ENCODE measurements at regions not wholly inside any gene's neighbourhood (a gene's known extent, or its start where the extent isn't known, plus 50 kb on each side); places are given as distances from the start of the nearest gene placed in this dataset.
"Not testable (repeated sequence)": the region's sequence is repeated elsewhere in the genome, so short reads cannot be mapped to it uniquely, and the experiment has no call there.

DNA sequence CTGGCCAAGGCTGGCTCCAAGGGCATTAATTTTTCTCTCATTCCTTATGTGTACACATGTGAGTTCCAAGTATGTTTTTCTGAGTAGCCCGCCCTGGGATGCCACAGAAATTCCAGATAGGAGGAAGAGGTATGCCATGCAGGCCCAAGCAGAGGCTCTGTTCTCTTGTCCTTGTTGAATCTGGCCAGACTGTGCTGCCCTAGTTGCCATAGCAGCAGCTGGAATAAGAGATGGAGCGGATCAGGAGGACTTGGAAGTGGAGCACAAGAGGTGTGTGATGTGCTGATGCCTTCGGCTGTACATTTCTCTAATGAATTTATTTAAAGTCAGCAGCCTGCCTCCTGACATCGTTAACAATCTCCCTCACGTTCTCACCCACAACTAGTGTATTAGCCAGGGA is 235.6 kb upstream of the RPS23 start:
- no peak for DNase-seq (ENCODE audit: low read depth in 2 of 3, low spot score in 2 of 3)

DNA sequence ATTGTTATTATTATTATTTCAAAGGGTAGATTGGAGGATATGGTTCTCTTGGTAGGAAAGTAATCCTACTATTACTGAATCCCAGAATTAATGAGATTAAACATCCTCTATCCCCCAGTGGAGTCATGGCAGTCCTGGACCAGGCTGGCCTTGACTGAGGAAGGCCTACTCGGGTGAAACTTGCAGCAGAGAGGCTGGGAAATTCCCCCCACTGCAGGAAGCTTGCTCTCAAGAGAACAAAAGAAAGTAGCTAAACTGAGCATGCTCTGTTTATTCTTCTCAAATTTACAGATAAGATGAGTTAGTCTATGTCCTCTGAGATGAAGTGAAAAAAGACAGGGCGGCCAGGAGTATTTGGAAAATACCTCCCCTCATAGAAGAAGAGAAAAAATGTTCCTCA is 233.9 kb upstream of the RPS23 start:
- no peak for DNase-seq (ENCODE audit: low read depth in 2 of 3, low spot score in 2 of 3)

DNA sequence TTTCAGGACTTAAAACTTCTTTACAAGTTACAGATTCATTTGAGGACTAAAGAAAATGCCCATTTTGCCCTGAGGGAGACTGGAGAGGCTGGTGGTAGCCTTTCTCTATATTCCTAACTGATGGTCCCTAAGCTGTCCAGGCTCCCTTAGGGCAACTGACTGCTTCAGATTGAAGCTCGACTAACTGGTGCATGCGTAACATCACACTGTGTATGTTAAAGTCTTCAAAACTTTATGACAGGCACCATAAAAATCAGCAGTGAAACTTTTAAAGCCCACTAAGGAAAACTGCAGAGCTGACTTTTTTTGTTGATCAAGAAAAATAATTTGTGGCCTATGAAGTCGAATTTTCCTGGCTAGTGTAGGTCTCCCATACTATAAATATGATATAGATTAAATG is 233.0 kb upstream of the RPS23 start:
- DNase-seq (ENCODE audit: low read depth in 2 of 3, low spot score in 2 of 3): no peak

DNA sequence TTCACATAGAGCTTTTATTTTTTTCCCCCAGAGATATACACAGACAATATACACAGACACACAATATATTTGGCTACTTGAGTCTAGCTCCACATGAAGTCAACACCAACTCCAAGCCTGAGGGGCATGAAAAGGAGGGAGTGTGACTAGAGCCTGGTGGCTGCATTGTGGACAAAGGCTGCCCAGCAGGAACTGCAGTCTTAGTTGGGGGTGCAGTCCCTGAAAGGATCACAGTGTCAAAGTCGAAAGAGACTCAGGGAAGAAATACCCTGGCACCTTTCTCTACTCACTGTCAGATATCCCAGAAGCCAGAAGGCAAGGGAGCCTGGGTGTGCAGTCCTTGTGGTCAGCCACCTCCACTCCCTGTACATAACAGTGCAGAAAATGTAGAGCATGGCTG is 231.6 kb upstream of the RPS23 start:
- DNase-seq (ENCODE audit: low read depth in 2 of 3, low spot score in 2 of 3): no peak

DNA sequence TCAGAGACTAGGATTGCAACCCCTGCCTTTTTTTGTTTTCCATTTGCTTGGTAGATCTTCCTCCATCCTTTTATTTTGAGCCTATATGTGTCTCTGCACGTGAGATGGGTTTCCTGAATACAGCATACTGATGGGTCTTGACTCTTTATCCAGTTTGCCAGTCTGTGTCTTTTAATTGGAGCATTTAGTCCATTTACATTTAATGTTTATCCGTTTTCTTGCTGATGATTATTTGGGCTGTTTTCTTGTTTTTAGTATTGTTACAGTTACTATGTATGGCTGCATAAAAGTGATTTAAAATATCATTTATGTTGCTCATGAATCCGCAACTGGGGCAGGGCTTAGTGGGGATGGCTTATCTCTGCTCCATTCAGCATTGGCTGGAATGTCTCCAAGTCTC is 228.2 kb upstream of the RPS23 start:
- DNase-seq (ENCODE audit: low read depth in 2 of 3, low spot score in 2 of 3): not testable (repeated sequence)

DNA sequence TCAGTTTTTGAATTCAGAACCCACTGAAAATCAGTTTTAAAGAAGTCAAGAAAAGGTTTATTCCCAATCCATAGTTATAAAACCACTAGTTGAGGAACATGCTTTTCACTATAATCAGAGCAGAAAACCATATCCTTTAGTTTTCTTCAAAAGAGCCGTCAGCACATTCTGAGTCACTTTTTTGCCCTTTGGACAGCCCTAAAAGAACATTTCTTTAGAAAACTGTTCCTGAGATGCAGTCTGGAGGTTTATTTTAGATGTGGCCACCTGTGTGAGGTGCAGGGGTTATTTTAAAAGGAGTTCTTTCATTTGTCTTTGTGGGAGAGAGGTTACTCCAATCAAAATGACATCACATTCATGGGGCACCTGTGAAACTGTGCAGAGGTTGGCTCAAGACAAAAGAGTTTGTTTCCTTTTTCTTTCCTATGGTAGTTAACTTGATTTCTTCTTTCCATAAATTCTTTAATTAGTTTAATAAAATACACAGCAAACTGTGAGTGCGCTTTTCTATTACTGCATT is 221.6 kb upstream of the RPS23 start:
- DNase-seq (ENCODE audit: low read depth in 2 of 3, low spot score in 2 of 3): no peak

DNA sequence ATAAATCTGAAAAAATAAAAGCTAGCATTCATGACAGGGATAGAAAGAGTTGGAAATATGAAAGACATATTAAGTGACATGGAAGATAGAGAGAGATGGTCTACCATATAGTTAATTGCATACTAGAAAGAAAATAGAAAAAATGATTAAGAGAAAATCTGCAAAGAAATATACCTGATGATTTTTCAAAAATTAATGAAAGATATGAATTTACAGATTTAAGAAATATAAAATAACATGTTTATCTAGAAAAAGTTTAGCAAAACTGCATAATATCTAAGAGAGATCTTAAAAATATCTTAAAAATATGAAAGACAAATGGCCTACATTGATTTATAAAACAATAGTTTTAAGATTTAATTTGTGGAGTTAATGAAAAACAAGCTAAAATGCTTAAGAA is 219.1 kb upstream of the RPS23 start:
- no peak for DNase-seq (ENCODE audit: low read depth in 2 of 3, low spot score in 2 of 3)

DNA sequence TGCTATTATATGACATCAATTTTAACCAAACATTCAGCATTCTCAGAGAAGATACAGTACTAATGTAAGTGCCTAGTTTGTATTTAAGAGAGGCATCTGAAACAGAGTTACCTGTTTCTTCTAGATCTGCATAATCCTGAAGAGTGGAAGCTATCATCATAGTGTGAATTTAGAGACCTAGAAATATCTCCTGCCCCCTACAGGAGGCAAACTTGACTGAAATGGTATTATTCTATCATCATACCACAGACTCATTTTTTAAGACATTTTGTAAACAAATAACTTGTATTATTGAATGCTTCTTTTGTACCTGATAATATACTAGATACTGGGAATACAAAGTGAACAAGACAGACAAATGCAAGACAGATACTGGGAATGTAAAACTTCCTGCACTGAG is 216.8 kb upstream of the RPS23 start:
- DNase-seq (ENCODE audit: low read depth in 2 of 3, low spot score in 2 of 3): no peak

DNA sequence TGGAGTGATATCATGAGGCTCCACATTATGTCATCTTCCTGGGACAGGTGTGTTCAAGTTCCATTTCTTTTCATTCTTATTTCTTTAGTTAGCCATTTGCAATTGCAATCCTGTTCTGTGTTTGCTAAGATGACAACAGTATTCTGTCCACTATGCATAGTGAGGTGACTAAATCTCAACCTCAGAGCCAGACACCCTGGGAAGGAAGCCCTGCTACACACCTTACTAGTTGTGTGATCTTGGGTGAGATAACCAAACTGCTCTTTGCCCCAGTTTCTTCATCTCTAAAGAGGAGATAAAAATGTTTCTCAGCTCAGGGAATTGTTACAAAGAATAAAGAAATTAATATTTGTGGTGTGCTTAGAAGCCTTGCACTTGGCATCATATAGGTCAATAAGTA is 215.1 kb upstream of the RPS23 start:
- DNase-seq (ENCODE audit: low read depth in 2 of 3, low spot score in 2 of 3): no peak

DNA sequence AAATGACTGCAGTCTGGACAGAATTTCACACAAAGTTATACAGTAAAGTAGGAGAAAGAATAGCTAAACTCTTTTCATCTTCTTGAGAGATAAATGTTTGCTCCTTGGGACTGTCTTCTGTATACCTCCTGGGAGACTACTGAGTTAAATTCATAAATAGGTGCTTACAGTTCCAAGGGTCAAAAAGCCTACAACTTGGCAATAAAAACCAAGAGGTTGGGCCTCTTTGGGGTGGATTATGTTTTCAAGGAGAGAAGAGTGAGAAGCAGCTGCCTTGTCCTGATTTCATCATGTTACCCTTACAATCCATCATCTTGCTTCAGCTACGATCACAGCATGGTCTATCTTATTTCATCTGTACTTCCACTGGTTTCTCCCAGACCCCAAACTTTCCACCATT is 213.2 kb upstream of the RPS23 start:
- DNase-seq (ENCODE audit: low read depth in 2 of 3, low spot score in 2 of 3): no peak

DNA sequence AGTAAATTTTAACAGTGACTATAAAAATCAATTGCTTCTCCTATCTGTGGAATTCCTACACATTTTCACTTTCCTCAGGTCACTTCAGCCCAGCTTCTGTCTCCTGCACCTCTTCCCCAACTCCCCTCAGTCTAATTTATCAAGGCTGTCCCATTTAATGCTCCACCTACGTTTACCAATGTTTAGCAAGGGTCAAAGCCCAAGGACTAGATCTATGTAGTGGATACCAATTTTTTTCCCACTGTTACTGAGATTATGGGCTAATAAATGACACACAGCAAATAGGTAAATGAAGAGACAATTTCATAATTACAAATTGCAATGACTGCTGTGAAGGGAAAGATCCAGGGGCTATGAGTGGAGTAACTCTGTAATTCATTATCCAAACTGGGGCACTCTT is 211.5 kb upstream of the RPS23 start:
- no peak for DNase-seq (ENCODE audit: low read depth in 2 of 3, low spot score in 2 of 3)

DNA sequence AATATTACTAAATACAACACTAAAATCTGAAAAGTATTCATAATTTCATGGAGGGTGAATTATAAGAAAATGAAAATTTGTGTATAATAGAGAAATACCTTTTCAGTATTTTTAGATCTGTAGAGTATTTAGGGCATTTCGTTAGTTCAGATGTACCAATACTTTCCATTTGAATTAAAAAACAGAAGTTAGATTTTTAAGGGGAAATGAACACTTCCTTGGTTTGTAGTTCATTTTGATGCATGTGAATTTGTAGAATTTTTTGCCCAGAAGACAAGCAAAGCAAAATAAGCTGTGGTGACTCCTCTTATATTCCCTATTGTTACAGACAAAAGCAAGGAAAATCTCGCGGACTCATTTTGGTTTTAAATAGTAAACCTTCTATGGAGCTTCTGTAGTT is 209.0 kb upstream of the RPS23 start:
- DNase-seq (ENCODE audit: low read depth in 2 of 3, low spot score in 2 of 3): no peak

DNA sequence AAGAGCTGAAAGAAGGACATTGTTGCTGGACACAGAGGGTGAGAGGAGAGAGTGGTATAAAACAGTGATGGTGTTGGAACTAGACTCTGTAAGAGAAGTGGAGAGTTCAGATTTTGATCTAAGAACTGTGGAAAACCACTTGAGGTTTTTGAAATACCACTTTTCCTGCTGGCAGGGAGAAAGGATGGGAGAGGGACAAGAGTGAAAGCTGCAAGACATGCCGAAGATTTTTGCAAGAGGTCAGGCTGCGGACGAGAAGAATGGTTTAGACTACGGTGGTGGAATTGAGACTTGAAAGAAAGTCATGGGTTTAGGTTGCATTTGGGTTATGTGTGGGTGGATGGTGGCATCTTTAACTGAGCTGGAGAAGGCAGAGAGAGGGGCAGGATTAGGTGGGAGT is 202.2 kb upstream of the RPS23 start:
- no peak for DNase-seq (ENCODE audit: low read depth in 2 of 3, low spot score in 2 of 3)

DNA sequence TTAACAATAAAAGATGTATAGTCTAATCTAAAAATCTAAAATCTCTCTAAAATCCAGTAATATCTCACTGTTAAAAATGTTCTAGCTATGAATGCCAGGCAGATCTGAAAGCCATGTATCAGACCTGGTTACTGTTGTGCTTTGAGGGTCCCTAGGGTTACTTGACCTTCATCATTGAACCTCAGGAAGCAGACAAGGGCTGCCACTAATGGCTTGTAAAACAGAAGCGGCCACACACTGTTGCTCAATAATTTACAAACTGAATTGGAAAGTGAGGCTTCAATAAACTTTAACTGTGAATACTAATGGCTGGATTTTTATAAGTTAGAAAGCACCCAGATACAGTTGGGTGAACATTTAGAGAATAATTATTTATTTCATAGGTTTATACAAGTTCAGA is 198.0 kb upstream of the RPS23 start:
- no peak for DNase-seq (ENCODE audit: low read depth in 2 of 3, low spot score in 2 of 3)

DNA sequence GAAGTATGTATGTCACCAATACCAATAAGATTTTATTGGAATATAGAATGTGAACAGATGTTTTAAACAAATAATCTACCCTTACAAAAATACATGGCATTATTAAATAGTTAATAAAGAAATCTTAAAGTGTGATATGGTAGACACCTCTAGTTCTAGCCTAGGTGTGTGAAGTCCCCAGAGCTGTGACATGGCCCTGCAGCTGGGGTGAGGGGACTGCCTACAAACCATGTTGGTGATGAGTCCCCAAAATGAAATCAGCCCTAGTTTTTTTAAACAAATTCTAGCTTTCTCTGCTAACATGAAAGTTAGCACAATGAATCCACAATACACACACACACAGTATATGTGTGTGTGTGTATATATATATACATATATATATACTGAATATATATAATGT is 195.1 kb upstream of the RPS23 start:
- DNase-seq (ENCODE audit: low read depth in 2 of 3, low spot score in 2 of 3): no peak

DNA sequence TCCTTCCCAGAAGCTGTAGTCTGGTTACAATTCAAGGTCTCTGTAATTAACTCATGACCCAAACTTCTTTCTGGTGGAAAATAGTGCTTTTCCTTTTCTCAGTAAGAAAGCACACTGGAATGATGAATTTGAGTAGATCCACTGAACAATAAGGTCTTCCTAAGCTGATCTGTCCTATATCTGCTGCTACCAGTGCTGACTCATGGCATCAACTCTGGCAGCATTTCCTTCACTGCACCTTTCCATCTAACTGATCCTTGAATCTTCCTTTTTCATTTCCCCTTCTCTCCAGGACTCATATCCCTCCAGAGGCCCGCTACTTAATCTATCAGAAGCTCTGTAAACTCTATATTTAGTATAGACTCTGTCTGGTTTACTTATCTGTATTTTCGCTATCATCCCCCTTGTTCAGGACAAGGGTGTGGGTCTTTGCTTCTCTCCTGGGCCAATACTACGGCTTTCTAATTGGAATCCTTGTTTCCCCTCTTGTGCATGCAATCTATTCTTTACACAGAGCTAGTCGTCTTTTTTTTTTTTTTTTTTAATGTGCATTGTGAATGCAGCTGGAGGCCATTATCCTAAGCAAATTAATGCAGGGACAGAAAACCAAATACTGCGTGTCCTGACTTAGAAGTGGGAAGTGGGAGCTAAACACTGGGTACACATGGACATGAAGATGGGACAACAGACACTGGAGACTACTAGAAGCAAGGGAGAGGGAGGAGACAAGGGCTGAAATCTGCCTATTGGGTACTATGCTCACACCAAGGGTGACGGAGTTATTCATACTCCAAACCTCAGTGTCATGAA is 192.2 kb upstream of the RPS23 start:
- DNase-seq (ENCODE audit: low read depth in 2 of 3, low spot score in 2 of 3): no peak

DNA sequence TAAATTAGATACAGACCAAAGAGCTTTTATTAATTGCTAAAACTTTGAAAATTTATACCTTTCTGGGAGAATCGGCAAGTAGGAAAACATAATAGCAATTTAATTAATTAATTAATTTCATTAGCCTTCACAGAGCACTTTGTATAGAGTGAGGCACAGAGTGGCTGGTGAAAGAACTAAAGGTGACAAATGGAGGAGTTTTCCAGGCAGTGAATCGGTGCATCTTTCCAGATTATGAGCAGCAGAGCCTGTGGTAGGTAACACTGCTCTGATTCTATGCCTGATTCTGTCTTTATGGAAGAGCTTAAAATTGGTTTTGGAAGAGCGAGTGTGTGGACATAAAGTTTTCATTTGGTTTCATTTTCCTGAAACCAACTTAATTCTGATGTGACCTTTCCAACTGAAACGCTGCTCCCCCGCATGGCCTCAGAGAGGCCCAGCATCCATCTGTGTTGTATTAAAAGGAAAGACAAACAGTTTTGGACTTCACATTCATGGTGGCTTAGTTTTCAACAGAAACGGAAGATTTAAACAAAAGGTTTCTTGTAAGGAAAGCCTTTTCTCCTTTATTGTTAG is 188.9 kb upstream of the RPS23 start:
- no peak for DNase-seq (ENCODE audit: low read depth in 2 of 3, low spot score in 2 of 3)

DNA sequence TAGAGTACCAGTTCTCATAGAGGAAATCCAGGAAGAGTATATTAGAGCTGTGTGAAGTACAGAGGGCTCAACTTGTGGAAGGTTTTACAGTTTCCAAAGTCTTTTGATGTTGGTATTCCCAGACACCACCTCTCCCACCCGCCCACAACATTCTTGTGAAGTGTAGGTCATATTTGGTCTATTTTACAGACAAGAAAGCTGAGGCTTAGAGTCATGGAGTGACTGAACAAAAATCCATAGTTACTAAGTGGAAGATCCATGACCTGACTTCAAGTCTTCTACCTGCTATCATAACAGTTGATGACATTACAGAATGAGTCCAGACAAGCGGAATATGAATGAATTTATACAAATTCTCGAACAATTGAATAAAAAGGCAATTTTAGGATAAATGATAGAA is 187.1 kb upstream of the RPS23 start:
- no peak for DNase-seq (ENCODE audit: low read depth in 2 of 3, low spot score in 2 of 3)

DNA sequence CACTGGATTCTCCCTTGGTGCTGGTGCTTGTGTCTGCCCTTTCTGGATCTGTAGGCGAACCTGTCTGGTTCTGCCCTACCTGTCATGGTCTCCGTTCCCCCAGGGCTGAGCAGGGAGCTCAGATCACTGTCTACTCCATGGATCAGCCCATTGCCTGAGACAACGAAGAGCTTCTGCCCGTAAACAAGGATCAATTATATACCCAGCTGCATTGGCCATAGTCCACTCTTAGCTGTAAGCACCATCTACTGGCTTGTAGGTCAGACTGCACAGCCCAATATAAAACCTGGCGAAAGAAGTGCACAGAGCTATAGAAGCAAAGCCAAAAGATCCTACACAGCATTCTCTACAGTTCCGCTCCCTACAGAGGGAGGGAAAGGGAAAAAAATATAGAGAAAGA is 181.5 kb upstream of the RPS23 start:
- DNase-seq (ENCODE audit: low read depth in 2 of 3, low spot score in 2 of 3): no peak

DNA sequence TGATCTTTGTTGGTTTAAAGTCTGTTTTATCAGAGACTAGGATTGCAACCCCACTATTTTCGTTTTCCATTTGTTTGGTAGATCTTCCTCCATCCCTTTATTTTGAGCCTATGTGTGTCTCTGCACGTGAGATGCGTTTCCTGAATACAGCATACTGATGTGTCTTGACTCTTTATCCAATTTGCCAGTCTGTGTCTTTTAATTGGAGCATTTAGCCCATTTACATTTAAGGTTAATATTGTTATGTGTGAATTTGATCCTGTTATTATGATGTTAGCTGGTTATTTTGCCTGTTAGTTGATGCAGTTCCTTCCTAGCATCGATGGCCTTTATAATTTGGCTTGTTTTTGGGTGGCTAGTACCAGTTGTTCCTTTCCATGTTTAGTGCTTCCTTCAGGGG is 177.2 kb upstream of the RPS23 start:
- not testable (repeated sequence) for DNase-seq (ENCODE audit: low read depth in 2 of 3, low spot score in 2 of 3)

DNA sequence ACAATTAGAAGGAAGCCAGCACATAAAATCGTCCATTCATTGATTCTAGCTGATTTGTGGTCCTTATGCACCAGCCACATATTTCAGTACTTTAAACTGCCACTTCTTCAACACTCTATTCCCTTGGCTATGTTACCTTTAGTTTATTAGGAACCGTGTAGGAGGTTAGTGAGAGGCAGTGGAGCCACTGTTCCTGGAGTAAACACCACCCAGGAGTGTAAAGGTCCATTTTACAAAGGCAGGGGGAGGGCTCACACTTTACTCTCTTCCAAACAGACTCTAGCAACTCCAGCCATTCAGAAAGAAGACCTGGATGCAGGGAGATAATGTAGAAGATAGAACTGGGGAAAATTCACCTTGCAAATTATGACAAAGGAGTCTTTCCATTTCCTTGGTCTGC is 170.2 kb upstream of the RPS23 start:
- no peak for DNase-seq (ENCODE audit: low read depth in 2 of 3, low spot score in 2 of 3)

DNA sequence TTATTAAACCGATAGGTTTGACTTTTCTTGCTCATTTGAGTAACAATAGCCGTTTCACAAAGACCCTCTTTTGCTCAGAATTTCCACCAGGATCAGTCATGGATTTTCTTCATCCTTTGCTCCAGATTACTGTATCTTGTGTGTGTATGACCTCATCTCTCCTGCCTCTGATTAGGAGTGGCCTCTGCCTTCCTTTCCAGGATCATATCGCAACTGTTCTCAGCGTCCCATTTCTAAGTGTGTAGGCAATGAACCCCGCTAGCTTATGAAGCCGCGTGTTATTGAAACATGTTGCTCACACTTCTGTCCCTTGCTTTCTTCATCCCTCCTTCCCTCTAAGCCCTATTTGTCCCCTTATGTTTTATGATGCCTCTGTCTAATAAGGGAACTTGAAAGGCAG is 169.8 kb upstream of the RPS23 start:
- no peak for DNase-seq (ENCODE audit: low read depth in 2 of 3, low spot score in 2 of 3)

DNA sequence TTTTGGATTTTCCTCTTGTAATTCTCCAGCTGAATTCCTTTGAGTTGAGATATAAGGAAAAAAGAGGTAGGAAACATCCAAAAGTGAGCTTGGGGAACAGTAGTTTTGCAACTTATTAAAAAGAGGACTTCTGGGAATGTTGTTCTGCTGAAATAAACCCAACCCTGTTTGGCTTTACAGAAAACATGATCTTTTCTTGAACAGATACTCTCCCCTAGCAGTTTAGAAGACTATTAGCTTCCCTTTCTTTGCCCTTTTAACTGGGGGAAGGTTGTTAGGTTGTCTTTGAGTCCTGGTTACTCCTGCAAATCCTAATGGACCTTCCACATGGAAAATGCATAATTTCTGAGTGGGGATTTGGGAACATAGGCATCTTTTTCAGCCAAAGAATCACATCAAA is 168.7 kb upstream of the RPS23 start:
- DNase-seq (ENCODE audit: low read depth in 2 of 3, low spot score in 2 of 3): no peak

Data from activated CD8-positive, alpha-beta memory T cell treated with anti-CD3 and anti-CD28 coated beads for 48 hours (primary cell).